ENCODE measurements at regions not wholly inside any gene's neighbourhood (a gene's known extent, or its start where the extent isn't known, plus 50 kb on each side); places are given as distances from the start of the nearest gene placed in this dataset.
A peak's percentile ranks its signal among the peaks of the same experiment; 100 is the strongest.

- DNase-seq = no peak
Measured at GRCh38 chr2:66721776-66722175, 286.9 kb downstream of the MEIS1 start.

DNA sequence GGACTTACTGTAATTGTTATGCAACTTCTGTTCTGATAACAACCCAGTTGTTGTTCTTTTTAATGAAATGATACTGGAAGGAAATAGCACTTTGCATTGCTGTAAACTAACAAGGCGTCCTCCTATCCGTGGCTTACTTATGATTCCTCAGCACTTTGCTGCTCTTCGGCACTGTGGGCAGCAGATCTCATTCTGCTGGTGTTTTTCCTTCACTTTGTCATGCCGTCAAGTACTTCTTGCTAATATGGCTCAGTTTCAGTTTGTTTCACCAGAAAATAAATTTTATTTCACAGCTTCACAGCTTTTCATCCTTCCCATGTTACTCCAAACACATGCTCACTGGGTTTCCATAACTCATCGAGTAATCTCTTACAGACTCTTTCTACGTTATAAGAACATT is 289.3 kb downstream of the MEIS1 start:
- no peak for DNase-seq

DNA sequence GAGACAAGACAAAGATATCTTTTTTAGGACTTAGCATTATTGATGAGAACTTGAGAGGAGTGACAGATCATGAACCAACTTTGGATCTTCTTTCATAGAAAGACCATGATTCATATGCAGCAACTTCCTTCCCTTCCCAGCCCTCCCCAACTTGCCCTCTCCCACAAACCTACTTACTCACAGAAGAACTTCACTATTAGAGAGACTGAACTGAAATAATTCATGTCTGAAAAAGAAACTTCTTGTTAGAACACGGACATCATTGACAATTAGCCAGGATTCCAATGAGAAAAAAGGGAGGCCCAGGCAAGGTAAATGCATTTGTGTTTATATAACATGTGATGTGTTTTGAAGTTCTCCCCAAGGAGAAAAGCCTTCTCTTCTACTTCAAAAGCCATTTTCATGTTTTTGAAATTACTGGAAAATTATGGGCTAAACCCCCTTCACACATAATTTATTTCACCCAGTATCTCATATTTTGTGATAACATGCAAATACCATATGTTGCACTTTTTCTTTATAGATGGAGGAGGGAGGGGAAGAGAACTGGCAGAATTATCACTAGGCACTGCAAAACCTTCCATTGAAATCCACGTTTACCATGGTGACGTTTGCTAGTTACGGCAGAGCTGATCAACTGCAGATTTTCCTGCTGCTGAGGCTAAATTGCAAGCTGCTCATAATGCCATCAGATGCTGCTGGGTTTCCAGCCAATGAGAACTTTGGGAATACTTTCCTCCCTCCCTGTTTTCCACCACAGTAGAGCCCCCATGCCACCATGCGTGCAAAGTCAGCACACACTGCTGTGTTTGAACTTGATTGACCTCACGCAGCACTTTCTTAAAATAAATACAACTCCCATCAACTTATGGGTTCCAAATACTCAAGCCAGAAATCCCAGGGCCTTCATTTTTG is 294.7 kb downstream of the MEIS1 start:
- DNase-seq = no peak

- no peak for DNase-seq
Measured at GRCh38 chr2:66730441-66730840, 295.5 kb downstream of the MEIS1 start.

DNA sequence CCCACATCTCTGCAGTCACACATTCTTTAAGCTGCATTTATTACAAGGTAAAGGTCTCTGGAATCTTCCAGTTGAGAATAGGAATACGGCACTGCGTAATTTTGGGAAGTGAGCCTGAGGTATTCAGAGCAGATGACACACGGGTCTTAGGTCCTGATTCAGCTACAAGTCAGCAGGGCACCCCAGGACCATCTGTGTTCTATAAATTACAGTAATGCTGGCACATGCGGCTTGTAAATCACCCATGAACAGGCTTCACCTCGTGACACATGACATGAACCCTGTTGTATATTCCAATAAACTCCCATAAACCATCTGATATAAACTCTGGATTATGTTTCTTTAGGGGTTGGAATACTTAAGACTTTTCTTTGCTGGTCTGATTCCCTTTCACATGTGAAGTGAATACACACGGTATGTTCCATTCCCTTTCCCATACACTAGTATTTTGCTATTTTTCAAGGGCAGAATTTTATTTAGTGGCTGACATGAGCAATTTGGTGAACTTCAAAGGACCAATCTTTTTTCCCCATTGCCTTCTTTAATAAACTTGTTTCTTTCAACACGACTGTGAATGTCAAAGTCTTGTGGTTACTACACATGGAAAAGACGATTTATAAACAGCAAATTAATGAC is 298.6 kb downstream of the MEIS1 start:
- DNase-seq = no peak

- no peak for DNase-seq
Measured at GRCh38 chr2:66748939-66749338, 314.0 kb downstream of the MEIS1 start.

GRCh38 chr2:66749566-66749965 is 314.6 kb downstream of the MEIS1 start:
- no peak for DNase-seq

GRCh38 chr2:66753257-66753656 is 318.3 kb downstream of the MEIS1 start:
- DNase-seq = no peak

DNA sequence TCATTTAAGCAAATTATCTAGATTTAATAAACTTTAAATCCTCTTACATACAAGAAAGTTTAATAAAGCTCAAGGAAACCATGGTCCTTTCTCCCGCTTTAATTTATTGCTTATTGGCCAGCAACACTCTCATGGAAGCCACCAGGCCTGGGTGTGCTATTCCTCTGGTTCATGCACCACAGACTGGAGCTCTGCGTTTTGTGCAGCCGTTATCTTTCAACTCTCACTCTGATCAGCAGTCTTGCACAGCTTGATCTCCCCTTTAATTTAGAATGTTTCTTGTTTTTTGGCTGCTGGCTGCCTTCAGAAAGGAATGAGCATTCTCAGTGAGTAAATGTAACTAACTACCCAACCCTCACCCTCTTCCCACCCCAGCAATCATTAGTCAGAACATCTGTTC is 318.7 kb downstream of the MEIS1 start:
- DNase-seq = no peak

DNA sequence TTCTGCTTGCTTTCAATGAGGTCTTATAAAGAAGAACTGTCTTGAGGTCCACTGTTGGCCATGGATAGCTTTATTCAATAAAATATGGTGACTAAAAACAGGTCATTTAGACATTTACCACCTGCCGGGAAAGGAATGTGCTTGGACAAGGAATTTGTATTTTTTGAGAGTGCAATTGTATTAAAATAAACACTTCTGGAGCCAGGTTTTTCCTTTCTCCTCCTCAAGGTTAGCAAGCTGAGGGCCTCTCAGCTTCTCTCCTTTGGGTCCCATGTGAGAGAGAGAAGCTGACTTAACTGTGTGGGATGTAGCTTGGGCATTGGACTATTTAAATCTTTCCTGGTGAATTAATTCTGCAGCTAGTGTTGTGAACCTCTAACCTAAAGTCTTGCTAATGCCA is 321.0 kb downstream of the MEIS1 start:
- no peak for DNase-seq

DNA sequence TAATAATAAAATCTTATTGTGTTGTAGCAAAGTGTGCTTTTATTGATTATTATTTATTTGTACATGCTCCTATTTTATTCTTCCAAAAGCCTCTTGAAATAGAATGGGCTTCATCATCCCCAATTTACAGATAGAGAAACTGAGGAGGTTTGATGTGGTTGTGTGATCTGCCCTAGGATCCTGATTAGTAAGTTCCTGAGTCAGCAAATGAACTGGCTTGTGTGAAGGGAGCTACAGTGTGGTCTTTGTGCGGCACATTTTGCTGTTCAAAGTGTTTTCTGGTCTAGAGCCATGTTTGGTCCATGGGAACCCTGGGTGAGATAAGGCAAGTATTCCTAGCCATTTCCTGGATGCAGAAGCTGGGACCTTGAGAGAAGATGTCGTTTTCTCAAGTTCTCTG is 326.9 kb downstream of the MEIS1 start:
- no peak for DNase-seq

- no peak for DNase-seq
Measured at GRCh38 chr2:66762761-66763160, 327.8 kb downstream of the MEIS1 start.

- DNase-seq = no peak
Measured at GRCh38 chr2:66766582-66766981, 331.7 kb downstream of the MEIS1 start.

DNA sequence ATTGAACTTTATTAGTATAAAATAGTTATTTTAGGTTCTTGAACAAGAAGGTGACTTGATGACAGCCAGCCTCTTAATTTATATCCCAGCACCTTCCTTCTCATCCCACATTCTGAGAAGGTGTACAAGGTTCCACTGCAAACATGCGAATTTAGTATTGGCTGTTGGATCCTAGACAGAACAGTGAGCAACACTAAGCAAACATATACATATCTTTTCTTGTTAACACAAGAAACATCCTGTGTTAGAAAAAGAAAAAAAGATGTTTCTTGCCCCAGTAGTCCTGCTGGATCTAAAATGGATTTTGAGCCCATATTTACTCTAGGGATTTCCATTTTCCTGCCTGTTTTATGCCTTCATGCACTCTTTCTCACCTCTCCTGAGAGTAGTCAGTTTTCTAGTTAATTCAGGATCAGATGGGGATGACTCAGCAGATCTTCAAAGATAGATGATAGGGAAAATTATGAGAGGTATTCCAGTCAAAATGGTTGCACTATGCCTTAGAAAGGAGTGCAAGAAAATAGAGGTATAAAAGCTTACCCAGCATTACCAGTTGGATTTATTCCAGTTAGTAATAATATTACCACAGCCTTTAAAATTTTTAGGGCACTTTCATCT is 336.5 kb downstream of the MEIS1 start:
- no peak for DNase-seq

GRCh38 chr2:66772618-66773017 is 337.7 kb downstream of the MEIS1 start:
- no peak for DNase-seq

DNA sequence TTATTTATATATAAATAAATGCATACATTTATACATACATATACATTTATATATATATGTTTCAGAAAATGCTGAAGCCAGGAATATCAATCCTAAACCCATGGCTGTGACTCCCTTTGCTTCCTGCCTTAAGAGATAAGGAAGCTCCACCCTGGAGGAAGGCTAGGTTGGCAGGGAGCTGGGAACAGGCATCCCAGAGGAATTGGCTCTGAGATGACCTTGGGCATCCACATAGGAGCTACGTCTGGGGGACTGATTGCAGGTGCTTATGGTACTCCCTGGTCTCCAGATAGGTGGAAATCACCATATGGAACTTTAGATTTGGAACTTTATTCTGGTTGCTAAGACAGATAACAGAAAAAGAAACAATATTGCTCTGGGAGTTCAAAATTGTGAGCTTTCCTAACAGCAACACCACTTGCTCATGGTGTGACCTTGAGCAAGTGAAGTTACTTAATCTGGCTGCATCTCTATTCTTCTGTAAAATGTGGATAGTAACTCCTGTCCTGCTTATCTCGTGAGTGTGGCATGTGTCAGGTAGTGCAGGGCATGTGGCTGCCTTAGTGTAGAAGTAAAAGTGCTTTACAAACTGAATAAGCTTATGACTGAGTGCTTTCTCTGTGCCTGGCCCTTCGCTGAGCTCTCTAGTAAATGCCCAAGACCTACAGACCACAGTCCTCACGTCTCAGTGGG is 341.0 kb downstream of the MEIS1 start:
- no peak for DNase-seq

DNA sequence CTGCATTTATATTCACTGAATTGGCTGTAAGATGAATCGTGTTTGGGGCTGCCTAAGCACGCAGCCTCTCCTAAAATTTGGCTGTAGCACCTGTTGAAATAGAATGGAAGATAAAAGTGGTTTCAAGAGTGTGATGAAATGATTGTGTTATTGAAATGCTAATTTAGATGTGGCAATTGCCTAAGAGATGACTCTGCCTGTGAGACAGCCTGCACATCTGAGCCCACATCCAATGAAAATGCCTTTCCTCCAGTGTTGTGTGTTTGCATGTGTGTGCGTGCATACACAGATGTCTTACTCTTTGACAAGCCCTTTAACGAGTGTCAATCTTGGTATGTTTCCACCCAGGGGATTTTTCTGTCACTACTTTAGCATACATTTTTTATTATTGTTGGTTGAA is 346.9 kb downstream of the MEIS1 start:
- DNase-seq = no peak

GRCh38 chr2:66782780-66783361 is 347.9 kb downstream of the MEIS1 start:
- DNase-seq = no peak

GRCh38 chr2:66789741-66790140 is 354.8 kb downstream of the MEIS1 start:
- no peak for DNase-seq

DNA sequence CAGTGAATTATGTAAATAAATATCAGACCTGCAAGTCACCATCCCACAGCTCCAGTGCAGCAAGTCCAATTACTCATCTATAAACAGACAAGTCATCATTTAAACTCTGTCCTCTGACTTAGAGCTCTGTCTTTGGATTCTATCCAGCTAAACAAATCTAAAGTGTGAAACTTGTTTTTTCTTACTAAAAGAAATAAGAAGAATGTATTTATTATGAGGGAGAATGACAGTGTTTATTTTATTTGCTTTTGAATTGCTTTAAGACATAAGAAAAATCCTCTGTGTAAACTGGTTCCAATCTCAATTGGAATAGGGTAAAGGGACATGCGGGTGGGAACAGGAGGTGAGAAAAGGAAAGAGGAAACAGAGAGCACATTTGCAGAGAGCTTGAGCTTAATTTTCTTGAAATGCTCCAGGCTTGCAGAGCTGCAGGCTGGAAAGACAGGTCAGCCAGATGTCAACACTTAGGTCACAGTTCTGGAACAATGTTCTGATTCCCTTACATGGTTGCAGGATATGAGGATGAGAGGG is 355.8 kb downstream of the MEIS1 start:
- peak; percentile 47 for DNase-seq

GRCh38 chr2:66794070-66794469 is 359.1 kb downstream of the MEIS1 start:
- peak; percentile 43 for DNase-seq

DNA sequence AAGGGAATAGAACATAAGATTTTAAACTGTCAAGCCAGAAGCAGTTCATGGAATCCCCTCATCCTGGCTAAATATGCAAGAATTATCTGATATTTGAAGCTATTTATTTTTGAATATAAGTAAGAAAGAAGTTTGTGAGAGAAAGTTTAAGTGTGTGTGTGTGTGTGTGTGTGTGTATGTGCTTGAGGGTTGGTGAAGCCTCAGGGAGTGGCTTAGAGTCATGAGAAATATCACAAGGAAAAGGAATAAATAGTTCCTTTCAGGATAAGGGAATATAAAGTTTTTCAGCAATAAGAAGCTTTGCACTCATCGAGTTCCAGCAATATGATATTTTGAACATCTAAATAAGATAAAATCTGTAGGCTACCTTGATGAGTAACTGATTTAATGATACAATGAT is 359.6 kb downstream of the MEIS1 start:
- DNase-seq = no peak

GRCh38 chr2:66802877-66803276 is 368.0 kb downstream of the MEIS1 start:
- no peak for DNase-seq
